ENCODE measurements at regions not wholly inside any gene's neighbourhood (a gene's known extent, or its start where the extent isn't known, plus 50 kb on each side); places are given as distances from the start of the nearest gene placed in this dataset.

GRCh38 chr5:67451640-67452279 lies 255.2 kb upstream of the CD180 start:
- H4K20me1 ChIP-seq (ENCODE audit: control insufficient read depth, extremely low read depth, insufficient read depth, low read length) = no peaks in the 10 kb centered on the region
- no peak overlapping the region for H2AFZ ChIP-seq (ENCODE audit: control insufficient read depth, low read length)
- H3K27ac ChIP-seq (ENCODE audit: control insufficient read depth, insufficient read depth, low read length) = no peak overlapping the region
- dilution Hi-C loops (cut with MboI; ENCODE audit: extremely low pct_ligation_motif_present, low sequenced_read_pairs) = no loop called here
- no peaks in the 10 kb centered on the region for H3K36me3 ChIP-seq (ENCODE audit: control insufficient read depth in 2 of 2, extremely low read depth in 1 of 2, insufficient read depth in 2 of 2, low read length in 2 of 2)
- H3K9me1 ChIP-seq (ENCODE audit: control insufficient read depth, extremely low read depth, insufficient read depth, low read length) = no peaks in the 10 kb centered on the region
- no peaks in the 10 kb centered on the region for H3K27me3 ChIP-seq (ENCODE audit: control insufficient read depth, extremely low read depth, insufficient read depth, low read length)
- no peaks in the 10 kb centered on the region for H3K4me1 ChIP-seq (ENCODE audit: control insufficient read depth, extremely low read depth, insufficient read depth, low read length)
- H3K9me3 ChIP-seq (ENCODE audit: control insufficient read depth, low read depth, low read length) = no peaks in the 10 kb centered on the region
- H3K4me3 ChIP-seq (ENCODE audit: control insufficient read depth in 2 of 3, extremely low read depth in 1 of 3, insufficient read depth in 2 of 3, low read depth in 1 of 3, low read length in 3 of 3) = no peak overlapping the region
- DNase-seq (ENCODE audit: low read depth, low spot score) (no peak), FAIRE-seq (no peak)
- TF ChIP-seq EZH2 (IDR thresholded peaks at IDR 0.05; ENCODE audit: low read length) (no peak), CTCF (optimal IDR thresholded peaks at IDR 0.05 in 1 of 3, IDR thresholded peaks at IDR 0.05 in 1 of 3, conservative IDR thresholded peaks at IDR 0.05 in 1 of 3; ENCODE audit: extremely low read depth in 1 of 3, insufficient read depth in 2 of 3, low read length in 3 of 3) (no peak)
- no peak overlapping the region for H3K9ac ChIP-seq (ENCODE audit: control insufficient read depth, extremely low read depth, insufficient read depth, low read length)
- no peaks in the 10 kb centered on the region for H3K79me2 ChIP-seq (ENCODE audit: control insufficient read depth, insufficient read depth, low read length)
- H3K4me2 ChIP-seq (ENCODE audit: control insufficient read depth, extremely low read depth, insufficient read depth, low read depth, low read length) = no peak overlapping the region

GRCh38 chr5:67447732-67448131 lies 251.1 kb upstream of the CD180 start:
- no peaks in the 10 kb centered on the region for H3K9me1 ChIP-seq (ENCODE audit: control insufficient read depth, extremely low read depth, insufficient read depth, low read length)
- dilution Hi-C loops (cut with MboI; ENCODE audit: extremely low pct_ligation_motif_present, low sequenced_read_pairs) = no loop called here
- H3K79me2 ChIP-seq (ENCODE audit: control insufficient read depth, insufficient read depth, low read length) = no peaks in the 10 kb centered on the region
- no peak for FAIRE-seq
- H4K20me1 ChIP-seq (ENCODE audit: control insufficient read depth, extremely low read depth, insufficient read depth, low read length) = no peaks in the 10 kb centered on the region
- no peak for TF ChIP-seq CTCF (optimal IDR thresholded peaks at IDR 0.05 in 1 of 3, IDR thresholded peaks at IDR 0.05 in 1 of 3, conservative IDR thresholded peaks at IDR 0.05 in 1 of 3; ENCODE audit: extremely low read depth in 1 of 3, insufficient read depth in 2 of 3, low read length in 3 of 3)
- no peak for TF ChIP-seq EZH2 (IDR thresholded peaks at IDR 0.05; ENCODE audit: low read length)
- H3K9me3 ChIP-seq (ENCODE audit: control insufficient read depth, low read depth, low read length) = no peaks in the 10 kb centered on the region
- H3K4me2 ChIP-seq (ENCODE audit: control insufficient read depth, extremely low read depth, insufficient read depth, low read depth, low read length) = no peak overlapping the region
- no peaks in the 10 kb centered on the region for H3K4me1 ChIP-seq (ENCODE audit: control insufficient read depth, extremely low read depth, insufficient read depth, low read length)
- no peaks in the 10 kb centered on the region for H3K27me3 ChIP-seq (ENCODE audit: control insufficient read depth, extremely low read depth, insufficient read depth, low read length)
- no peak overlapping the region for H3K9ac ChIP-seq (ENCODE audit: control insufficient read depth, extremely low read depth, insufficient read depth, low read length)
- H2AFZ ChIP-seq (ENCODE audit: control insufficient read depth, low read length) = no peak overlapping the region
- no peaks in the 10 kb centered on the region for H3K36me3 ChIP-seq (ENCODE audit: control insufficient read depth in 2 of 2, extremely low read depth in 1 of 2, insufficient read depth in 2 of 2, low read length in 2 of 2)
- H3K4me3 ChIP-seq (ENCODE audit: control insufficient read depth in 2 of 3, extremely low read depth in 1 of 3, insufficient read depth in 2 of 3, low read depth in 1 of 3, low read length in 3 of 3) = no peak overlapping the region
- H3K27ac ChIP-seq (ENCODE audit: control insufficient read depth, insufficient read depth, low read length) = no peak overlapping the region
- DNase-seq (ENCODE audit: low read depth, low spot score) = no peak
